H1 (cell line): ENCODE measurements at regions not wholly inside any gene's neighbourhood (a gene's known extent, or its start where the extent isn't known, plus 50 kb on each side); places are given as distances from the start of the nearest gene placed in this dataset.

Experiments
- CTCF ChIA-PET: fragments of 300-600 bp; sonication (Branson Sonifier 250); formaldehyde crosslinking; loops from one replicate; lab custom pipeline; 2021; ENCODE audit not compliant: partially characterized antibody; lab: Charles Lee
- POLR2A ChIA-PET: fragments of 300-600 bp; sonication (Branson Sonifier 250); formaldehyde crosslinking; loops from one replicate; lab custom pipeline; 2021; ENCODE audit warnings: inconsistent platforms; ENCODE audit not compliant: partially characterized antibody; lab: Charles Lee
- DNase-seq, 2 experiments: peaks; one replicate each; pipeline versions ENCODE4 v3.0.0 to v3.0.0-alpha.2; 2010 to 2022; ENCODE audit warnings: low spot score in 2 of 2, low read depth in 1 of 2, mixed read lengths in 1 of 2
- FAIRE-seq: peaks from 2 replicates; lab custom pipeline; 2011; peaks lifted over from hg19 to GRCh38; lab: Jason Lieb, UNC
- H2AFZ ChIP-seq: 2 replicates; pipeline ENCODE4 v1.8.1; 2012; ENCODE audit warnings: low read length, inconsistent platforms
- H2AK5ac ChIP-seq: 2 replicates; pipeline ENCODE4 v1.6.1; 2013; ENCODE audit warnings: low read depth, low read length
- H2BK120ac ChIP-seq: replicated peaks from 2 replicates; pipeline ENCODE3; 2013; ENCODE audit warnings: low read depth, low read length, inconsistent platforms
- H2BK12ac ChIP-seq: 2 replicates; pipeline ENCODE4 v1.6.1; 2013; ENCODE audit warnings: low read depth, low read length
- H2BK15ac ChIP-seq: 2 replicates; pipeline ENCODE4 v1.6.1; 2013; ENCODE audit warnings: low read length
- H2BK20ac ChIP-seq: 2 replicates; pipeline ENCODE4 v1.6.1; 2013; ENCODE audit warnings: low read length
- H2BK5ac ChIP-seq: 2 replicates; pipeline ENCODE4 v1.6.1; 2013; ENCODE audit warnings: low read depth, low read length
- H3K14ac ChIP-seq: 2 replicates; pipeline ENCODE4 v1.6.1; 2013; ENCODE audit warnings: inconsistent platforms; ENCODE audit not compliant: insufficient read length
- H3K18ac ChIP-seq: 2 replicates; pipeline ENCODE4 v1.6.1; 2013; ENCODE audit warnings: low read length; ENCODE audit errors: extremely low read depth
- H3K23ac ChIP-seq: 2 replicates; pipeline ENCODE4 v1.6.1; 2013; ENCODE audit warnings: inconsistent platforms; ENCODE audit not compliant: insufficient read length
- H3K23me2 ChIP-seq: 2 replicates; pipeline ENCODE4 v1.6.1; 2013; ENCODE audit warnings: low read depth, low read length
- H3K27ac ChIP-seq: 2 replicates; pipeline ENCODE4 v1.6.1; 2011; ENCODE audit warnings: low read depth, low read length, inconsistent platforms
- H3K27me3 ChIP-seq, 4 experiments: replicated peaks in 1 of 4; 1 replicate in 1 of 4; 2 replicates in 3 of 4; pipeline versions ENCODE4 v1.6.1 to v1.8.1; 2011 to 2013; ENCODE audit warnings: low read length in 3 of 4, mild to moderate bottlenecking in 3 of 4, inconsistent platforms in 2 of 4, mixed read lengths in 2 of 4, moderate library complexity in 1 of 4; ENCODE audit not compliant: control insufficient read depth in 3 of 4, insufficient read depth in 3 of 4; ENCODE audit errors: extremely low read depth in 1 of 4
- H3K36me3 ChIP-seq, 4 experiments: 2 replicates each; pipeline versions ENCODE4 v1.6.1 to v1.8.1; 2011 to 2013; ENCODE audit warnings: mild to moderate bottlenecking in 4 of 4, low read length in 3 of 4, moderate library complexity in 2 of 4, control low read depth in 1 of 4, inconsistent platforms in 1 of 4; ENCODE audit not compliant: insufficient read depth in 4 of 4, control insufficient read depth in 2 of 4
- H3K4ac ChIP-seq: replicated peaks from 2 replicates; pipeline ENCODE3; 2013; ENCODE audit warnings: low read length, low read depth, mixed read lengths, inconsistent platforms; ENCODE audit not compliant: insufficient read length
- H3K4me1 ChIP-seq, 4 experiments: replicated peaks in 1 of 4; 1 replicate in 1 of 4; 2 replicates in 3 of 4; pipeline versions ENCODE4 v1.6.1 to v1.8.1; 2011 to 2013; ENCODE audit warnings: low read length in 3 of 4, inconsistent platforms in 2 of 4, mixed read lengths in 1 of 4; ENCODE audit not compliant: insufficient read depth in 4 of 4, control insufficient read depth in 3 of 4
- H3K4me2 ChIP-seq, 2 experiments: 2 replicates each; pipeline versions ENCODE4 v1.6.1 to v1.8.1; 2011 to 2013; ENCODE audit warnings: low read depth in 2 of 2, low read length in 2 of 2, control low read depth in 1 of 2, inconsistent platforms in 1 of 2, mild to moderate bottlenecking in 1 of 2; ENCODE audit not compliant: insufficient read depth in 1 of 2
- H3K4me3 ChIP-seq, 4 experiments: fragments of 200-600, 300-600 bp in 1 of 4; sonication (generic), shearing (Covaris generic), sonication (Bioruptor Twin) in 1 of 4; 2 replicates each; pipeline versions ENCODE4 v1.5.1 to v1.8.1; 2011 to 2016; ENCODE audit warnings: low read length in 4 of 4, low read depth in 3 of 4, control low read depth in 2 of 4, inconsistent platforms in 2 of 4, mild to moderate bottlenecking in 2 of 4, mixed read lengths in 1 of 4, moderate library complexity in 1 of 4; ENCODE audit not compliant: insufficient read depth in 2 of 4; ENCODE audit errors: extremely low read depth in 1 of 4
- H3K56ac ChIP-seq: replicated peaks from 2 replicates; pipeline ENCODE3; 2013; ENCODE audit warnings: low read depth, mild to moderate bottlenecking, mixed read lengths, low read length, inconsistent platforms; ENCODE audit not compliant: insufficient read length
- H3K79me1 ChIP-seq: 2 replicates; pipeline ENCODE4 v1.6.1; 2013; ENCODE audit warnings: low read depth, low read length, control low read depth
- H3K79me2 ChIP-seq, 2 experiments: 2 replicates each; pipeline versions ENCODE4 v1.6.1 to v1.8.1; 2012 to 2013; ENCODE audit warnings: low read length in 2 of 2, mild to moderate bottlenecking in 2 of 2, inconsistent platforms in 1 of 2; ENCODE audit not compliant: insufficient read depth in 2 of 2, control insufficient read depth in 1 of 2
- H3K9ac ChIP-seq, 4 experiments: replicated peaks in 1 of 4; 1 replicate in 1 of 4; 2 replicates in 3 of 4; pipeline versions ENCODE4 v1.6.1 to v1.8.1; 2011 to 2013; ENCODE audit warnings: low read depth in 3 of 4, low read length in 3 of 4, control low read depth in 2 of 4, mild to moderate bottlenecking in 2 of 4, moderate library complexity in 2 of 4, inconsistent platforms in 1 of 4; ENCODE audit errors: extremely low read depth in 1 of 4
- H3K9me3 ChIP-seq, 2 experiments: 2 replicates each; pipeline versions ENCODE4 v1.6.1 to v1.8.1; 2012 to 2013; ENCODE audit warnings: mild to moderate bottlenecking in 2 of 2, moderate library complexity in 2 of 2, control low read depth in 1 of 2, inconsistent platforms in 1 of 2, low read depth in 1 of 2, low read length in 1 of 2, mixed read lengths in 1 of 2; ENCODE audit not compliant: insufficient read depth in 2 of 2
- H4K20me1 ChIP-seq, 2 experiments: replicated peaks in 1 of 2; 2 replicates each; pipeline versions ENCODE3 to v1.8.1; 2011 to 2013; ENCODE audit warnings: inconsistent platforms in 2 of 2, low read length in 2 of 2, mild to moderate bottlenecking in 1 of 2; ENCODE audit not compliant: insufficient read depth in 2 of 2, control insufficient read depth in 1 of 2
- H4K5ac ChIP-seq: 2 replicates; pipeline ENCODE4 v1.6.1; 2013; ENCODE audit warnings: low read length, low read depth, mixed read lengths, inconsistent platforms; ENCODE audit not compliant: insufficient read length
- H4K8ac ChIP-seq: 2 replicates; pipeline ENCODE4 v1.8.0; 2013; ENCODE audit warnings: mild to moderate bottlenecking, moderate library complexity, low read length, inconsistent platforms; ENCODE audit not compliant: insufficient read depth; ENCODE audit errors: extremely low read depth
- H4K91ac ChIP-seq: replicated peaks from 2 replicates; pipeline ENCODE3; 2013; ENCODE audit warnings: low read length, mixed read lengths, inconsistent platforms; ENCODE audit not compliant: insufficient read length
- BCL11A ChIP-seq, 2 experiments: IDR thresholded peaks; one replicate each; pipeline ENCODE4 v1.6.1; 2011; ENCODE audit warnings: low read depth in 2 of 2, low read length in 2 of 2, mild to moderate bottlenecking in 2 of 2
- CBX8 ChIP-seq: fragments of 300-800, 300-1000 bp; sonication (generic); IDR thresholded peaks from 2 replicates; pipeline ENCODE4 v1.7.1; 2016; ENCODE audit warnings: low read depth, low read length, borderline replicate concordance
- KDM1A ChIP-seq: fragments of 200-600, 300-600 bp; sonication (generic); IDR thresholded peaks from 2 replicates; pipeline ENCODE4 v1.7.1; 2016; ENCODE audit warnings: mild to moderate bottlenecking, low read length, borderline replicate concordance
- POLR2A ChIP-seq, 2 experiments: IDR thresholded peaks; 1 replicate in 1 of 2; 2 replicates in 1 of 2; pipeline ENCODE4 v1.6.1; 2011; ENCODE audit warnings: low read depth in 2 of 2, low read length in 2 of 2, mild to moderate bottlenecking in 2 of 2; ENCODE audit errors: control extremely low read depth in 1 of 2
- SP2 ChIP-seq: IDR thresholded peaks from 2 replicates; pipeline ENCODE4 v1.6.1; 2012; ENCODE audit warnings: mild to moderate bottlenecking, low read length, inconsistent platforms
- SRF ChIP-seq: IDR thresholded peaks from 2 replicates; pipeline ENCODE4 v1.6.1; 2011; ENCODE audit warnings: mild to moderate bottlenecking, low read depth, low read length, moderate library complexity
- YY1 ChIP-seq: IDR thresholded peaks from 2 replicates; pipeline ENCODE4 v1.6.1; 2011; ENCODE audit warnings: low read depth, mild to moderate bottlenecking, low read length
- WGBS, 2 experiments: shearing (Covaris generic) in 1 of 2; methylation state at CpG; one replicate each; pipeline versions ENCODE4 v1.1.6 to v1.1.7; 2013 to 2015; ENCODE audit warnings: low lambda C conversion rate in 2 of 2, mixed read lengths in 2 of 2, inconsistent platforms in 1 of 2, low coverage in 1 of 2, missing lambda C conversion rate in 1 of 2; ENCODE audit not compliant: insufficient replicate concordance in 2 of 2, insufficient coverage in 1 of 2, insufficient read length in 1 of 2; ENCODE audit errors: extremely low coverage in 1 of 2, missing lambda C conversion rate in 1 of 2; 5-methylcytosine and 5-hydroxymethylcytosine counted together

DNA sequence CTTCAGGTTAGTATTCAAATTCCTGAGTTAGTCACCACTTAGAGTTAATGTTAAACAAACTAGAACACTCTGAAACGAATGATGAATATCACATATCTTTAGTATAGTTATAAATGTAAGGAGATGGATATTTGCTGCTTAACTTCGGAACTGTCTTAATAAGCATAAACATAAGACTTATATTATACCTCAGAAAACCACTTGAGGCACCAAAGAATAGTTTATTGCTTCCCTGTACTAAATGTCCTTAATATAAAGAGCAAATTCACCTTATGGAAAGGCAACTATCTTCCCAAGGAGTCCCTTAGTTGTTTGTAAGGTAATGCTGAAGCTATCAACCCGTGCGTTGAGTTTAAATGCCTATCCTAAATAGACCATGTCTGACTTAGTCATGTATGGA, 300.0 kb upstream of the ADAMTSL1 start:
- Histone ChIP-seq H3K4me1 (no peaks in the 10 kb centered on the region), H3K79me2 (no peaks in the 10 kb centered on the region), H3K18ac (no peak overlapping the region), H3K4me2 (no peak overlapping the region), H3K27me3 (no peaks in the 10 kb centered on the region), H3K9me3 (peaks cover 5 to 13% of the 10 kb centered on the region in 2 experiments; a peak in 2 of 4 replicates), H2BK20ac (no peak overlapping the region), H3K27ac (no peak overlapping the region), H3K79me1 (no peaks in the 10 kb centered on the region), H4K5ac (no peak overlapping the region), H2BK12ac (no peak overlapping the region), H2AK5ac (no peak overlapping the region), H3K36me3 (no peaks in the 10 kb centered on the region), H3K23ac (no peak overlapping the region), H3K56ac (no peak overlapping the region), H2AFZ (no peak overlapping the region), H4K8ac (no peak overlapping the region), H3K14ac (no peak overlapping the region), H3K4ac (no peak overlapping the region), H2BK120ac (no peak overlapping the region), H4K20me1 (no peaks in the 10 kb centered on the region), H3K9ac (no peak overlapping the region), H2BK5ac (no peak overlapping the region), H4K91ac (no peak overlapping the region), H2BK15ac (no peak overlapping the region), H3K23me2 (no peaks in the 10 kb centered on the region), H3K4me3 (no peak overlapping the region)
- DNase-seq (no peak), FAIRE-seq (no peak)
- POLR2A ChIA-PET, result no interaction called here
- WGBS, 2 experiments, result 94% methylated on average over 4 of the region's 4 CpGs; no CpG with 5 or more reads in 1 of the 2 experiments
- CTCF ChIA-PET, result no interaction called here
- TF ChIP-seq KDM1A (no peak), POLR2A (IDR thresholded peaks at IDR 0.05; ENCODE audit: control extremely low read depth in 1 of 2, low read depth in 2 of 2, low read length in 2 of 2) (no peak), SP2 (no peak), BCL11A (IDR thresholded peaks at IDR 0.05; ENCODE audit: low read depth in 2 of 2, low read length in 2 of 2) (no peak), YY1 (no peak), CBX8 (no peak), SRF (no peak)
